ENCODE measurements at regions not wholly inside any gene's neighbourhood (a gene's known extent, or its start where the extent isn't known, plus 50 kb on each side); places are given as distances from the start of the nearest gene placed in this dataset.

DNA sequence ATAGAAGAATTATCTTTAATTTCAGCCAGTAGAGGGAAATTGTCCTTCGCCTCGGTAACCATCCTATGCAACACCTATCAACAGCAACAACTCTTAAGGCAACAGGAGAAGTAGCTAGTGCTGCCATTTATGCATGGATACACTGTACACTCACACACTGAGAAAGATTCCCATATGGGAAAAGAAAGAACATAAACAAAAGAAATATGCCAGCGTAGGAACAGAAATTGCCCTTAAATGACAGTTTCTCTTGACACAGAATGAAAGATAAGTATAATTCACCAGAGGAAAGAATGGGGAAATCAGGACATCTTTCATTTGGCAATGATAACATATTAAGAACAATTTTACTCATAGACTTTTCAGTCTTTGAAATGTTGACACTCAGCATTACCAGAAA is 466.9 kb downstream of the BCAT1 start:
- Histone ChIP-seq H3K36me3 (ENCODE audit: control insufficient read depth, insufficient read depth, low read length) (no peaks in the 10 kb centered on the region), H3K4me3 (ENCODE audit: low read depth, low read length) (no peak overlapping the region), H3K27me3 (ENCODE audit: control insufficient read depth, insufficient read depth, low read length) (no peaks in the 10 kb centered on the region)
- no peak for DNase-seq (ENCODE audit: low read depth)
- POLR2A ChIA-PET: no interaction called here
- TF ChIP-seq, protein P1, sequence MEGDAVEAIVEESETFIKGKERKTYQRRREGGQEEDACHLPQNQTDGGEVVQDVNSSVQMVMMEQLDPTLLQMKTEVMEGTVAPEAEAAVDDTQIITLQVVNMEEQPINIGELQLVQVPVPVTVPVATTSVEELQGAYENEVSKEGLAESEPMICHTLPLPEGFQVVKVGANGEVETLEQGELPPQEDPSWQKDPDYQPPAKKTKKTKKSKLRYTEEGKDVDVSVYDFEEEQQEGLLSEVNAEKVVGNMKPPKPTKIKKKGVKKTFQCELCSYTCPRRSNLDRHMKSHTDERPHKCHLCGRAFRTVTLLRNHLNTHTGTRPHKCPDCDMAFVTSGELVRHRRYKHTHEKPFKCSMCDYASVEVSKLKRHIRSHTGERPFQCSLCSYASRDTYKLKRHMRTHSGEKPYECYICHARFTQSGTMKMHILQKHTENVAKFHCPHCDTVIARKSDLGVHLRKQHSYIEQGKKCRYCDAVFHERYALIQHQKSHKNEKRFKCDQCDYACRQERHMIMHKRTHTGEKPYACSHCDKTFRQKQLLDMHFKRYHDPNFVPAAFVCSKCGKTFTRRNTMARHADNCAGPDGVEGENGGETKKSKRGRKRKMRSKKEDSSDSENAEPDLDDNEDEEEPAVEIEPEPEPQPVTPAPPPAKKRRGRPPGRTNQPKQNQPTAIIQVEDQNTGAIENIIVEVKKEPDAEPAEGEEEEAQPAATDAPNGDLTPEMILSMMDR (IDR thresholded peaks at IDR 0.05; ENCODE audit: insufficient read depth, low read depth, low read length): no peak
- CTCF ChIA-PET: no interaction called here

DNA sequence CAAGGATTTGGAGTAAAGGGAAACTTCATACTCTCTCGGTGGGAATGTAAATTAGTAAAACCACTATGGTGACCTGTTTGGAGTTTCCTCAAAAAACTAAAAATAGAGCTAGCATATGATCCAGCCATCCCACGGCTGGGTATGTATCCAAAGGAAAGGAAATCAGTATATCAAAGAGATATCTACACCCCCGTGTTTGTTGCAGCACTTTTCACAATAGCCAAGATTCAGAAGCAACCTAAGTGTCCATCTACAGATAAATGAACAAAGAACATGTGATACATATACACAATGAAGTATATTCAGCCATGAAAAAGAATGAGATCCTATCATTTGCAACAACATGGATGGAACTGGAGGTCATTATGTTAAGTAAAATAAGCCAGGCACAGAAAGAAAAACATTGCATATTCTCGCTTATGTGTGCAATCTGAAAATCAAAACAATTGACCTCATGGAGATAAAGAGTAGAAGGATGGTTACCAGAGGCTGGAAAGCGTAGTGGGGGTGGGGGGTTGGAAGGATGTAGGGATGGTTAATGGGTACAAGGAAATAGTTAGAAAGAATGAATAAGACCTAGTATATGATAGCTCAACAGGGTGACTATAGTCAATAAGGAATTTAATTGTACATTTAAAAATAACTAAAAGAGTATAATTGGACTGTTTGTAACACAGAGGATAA is 468.0 kb downstream of the BCAT1 start:
- ChIA-PET CTCF (no interaction called here), POLR2A (no interaction called here)
- H3K36me3 ChIP-seq (ENCODE audit: control insufficient read depth, insufficient read depth, low read length): no peaks in the 10 kb centered on the region
- DNase-seq (ENCODE audit: low read depth): no peak
- no peaks in the 10 kb centered on the region for H3K27me3 ChIP-seq (ENCODE audit: control insufficient read depth, insufficient read depth, low read length)
- TF ChIP-seq, protein P1 (IDR thresholded peaks at IDR 0.05; ENCODE audit: insufficient read depth, low read depth, low read length): no peak
- H3K4me3 ChIP-seq (ENCODE audit: low read depth, low read length): no peak overlapping the region

DNA sequence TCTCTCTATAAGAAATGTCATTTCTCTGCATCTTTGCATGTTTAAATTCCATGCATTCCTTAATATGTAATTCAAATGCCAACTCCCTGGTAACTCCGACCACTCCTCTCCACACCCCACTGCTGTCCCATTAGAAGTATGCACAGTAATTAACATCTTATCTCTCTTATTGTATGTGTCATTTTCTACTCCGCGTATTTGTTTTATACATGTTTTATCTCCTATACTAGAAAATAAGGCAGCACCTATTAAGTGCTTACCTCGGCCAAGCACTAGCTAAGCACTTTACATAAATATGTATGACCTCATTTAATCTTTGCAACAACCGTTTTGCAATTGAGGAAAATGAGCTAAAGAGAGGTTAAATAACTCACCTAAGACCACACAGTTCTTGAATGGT is 469.8 kb downstream of the BCAT1 start:
- no peaks in the 10 kb centered on the region for H3K27me3 ChIP-seq (ENCODE audit: control insufficient read depth, insufficient read depth, low read length)
- DNase-seq (ENCODE audit: low read depth): no peak
- ChIA-PET POLR2A (no interaction called here), CTCF (no interaction called here)
- H3K36me3 ChIP-seq (ENCODE audit: control insufficient read depth, insufficient read depth, low read length): no peaks in the 10 kb centered on the region
- H3K4me3 ChIP-seq (ENCODE audit: low read depth, low read length): no peak overlapping the region
- TF ChIP-seq, protein P1 (IDR thresholded peaks at IDR 0.05; ENCODE audit: insufficient read depth, low read depth, low read length): no peak

DNA sequence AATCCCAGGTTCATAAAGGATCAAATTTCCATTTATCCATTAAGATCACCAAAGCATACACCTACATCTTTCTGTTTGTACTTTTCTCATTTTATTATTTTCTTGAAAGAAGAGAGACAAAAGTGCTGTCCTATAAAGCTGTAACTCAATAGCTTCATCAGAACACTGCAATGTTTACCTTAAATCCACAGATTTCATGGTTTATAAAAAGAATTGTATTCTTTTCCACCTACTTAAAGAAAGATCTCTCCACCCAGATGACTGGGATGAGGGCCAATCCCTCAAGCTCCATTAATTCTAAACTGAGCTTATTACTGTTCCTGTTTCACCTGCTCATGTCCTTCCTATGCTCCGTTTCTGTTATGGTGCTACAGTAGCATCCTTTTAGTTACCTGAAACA is 470.6 kb downstream of the BCAT1 start:
- Histone ChIP-seq H3K4me3 (ENCODE audit: low read depth, low read length) (no peak overlapping the region), H3K36me3 (ENCODE audit: control insufficient read depth, insufficient read depth, low read length) (no peaks in the 10 kb centered on the region), H3K27me3 (ENCODE audit: control insufficient read depth, insufficient read depth, low read length) (no peaks in the 10 kb centered on the region)
- ChIA-PET CTCF (no interaction called here), POLR2A (interaction anchor here (0.5 kb wide), 1 partner anchor 1735 kb away, joined by 3 read pairs; no protein-coding TSS in a partner anchor)
- TF ChIP-seq, protein P1 (IDR thresholded peaks at IDR 0.05; ENCODE audit: insufficient read depth, low read depth, low read length): no peak
- DNase-seq (ENCODE audit: low read depth): no peak

DNA sequence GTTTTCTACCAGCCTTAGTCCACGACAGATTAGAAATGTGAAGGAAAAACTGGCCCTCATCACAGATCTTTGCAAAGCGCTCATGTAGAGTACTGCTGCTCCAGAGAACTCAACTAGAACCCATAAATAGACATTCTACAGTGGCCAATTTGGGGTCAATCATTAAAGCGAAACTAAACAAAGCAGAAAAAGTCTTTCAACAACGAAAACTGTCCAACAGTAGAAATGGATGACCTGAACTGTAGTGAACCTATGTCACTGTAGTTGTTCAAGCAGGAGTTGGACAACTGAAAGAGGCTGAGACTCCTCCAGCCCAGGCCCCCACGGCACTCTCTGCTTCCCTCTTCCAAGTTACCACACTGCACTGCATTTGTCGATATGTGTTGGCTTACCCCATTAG is 472.6 kb downstream of the BCAT1 start:
- no peaks in the 10 kb centered on the region for H3K36me3 ChIP-seq (ENCODE audit: control insufficient read depth, insufficient read depth, low read length)
- H3K27me3 ChIP-seq (ENCODE audit: control insufficient read depth, insufficient read depth, low read length): no peaks in the 10 kb centered on the region
- no peak overlapping the region for H3K4me3 ChIP-seq (ENCODE audit: low read depth, low read length)
- CTCF ChIA-PET: no interaction called here
- POLR2A ChIA-PET: no interaction called here
- TF ChIP-seq, protein P1 (IDR thresholded peaks at IDR 0.05; ENCODE audit: insufficient read depth, low read depth, low read length): no peak
- DNase-seq (ENCODE audit: low read depth): no peak
